Hepatocyte (in vitro differentiated cells): ENCODE measurements at regions not wholly inside any gene's neighbourhood (a gene's known extent, or its start where the extent isn't known, plus 50 kb on each side); places are given as distances from the start of the nearest gene placed in this dataset.

Source experiments
- EZH2 ChIP-seq: fragments of 200-600 bp; sonication (generic); IDR thresholded peaks from 2 replicates; pipeline ENCODE4 v1.6.1; 2016; ENCODE audit warnings: antibody characterized with exemption, mild to moderate bottlenecking, borderline replicate concordance
- EZH2phosphoT487 ChIP-seq: fragments of 200-600 bp; sonication (generic); IDR thresholded peaks from one replicate; pipeline ENCODE4 v1.6.1; 2018; ENCODE audit warnings: antibody characterized with exemption, mild to moderate bottlenecking, low read depth, moderate library complexity; ENCODE audit not compliant: unreplicated experiment, severe bottlenecking
- TF ChIP-seq, protein P1 (sequence below): fragments of 200-600 bp; sonication (generic); IDR thresholded peaks from 2 replicates; pipeline ENCODE4 v1.5.1; 2016; ENCODE audit warnings: antibody characterized with exemption, mild to moderate bottlenecking; ENCODE audit not compliant: poor library complexity

DNA sequence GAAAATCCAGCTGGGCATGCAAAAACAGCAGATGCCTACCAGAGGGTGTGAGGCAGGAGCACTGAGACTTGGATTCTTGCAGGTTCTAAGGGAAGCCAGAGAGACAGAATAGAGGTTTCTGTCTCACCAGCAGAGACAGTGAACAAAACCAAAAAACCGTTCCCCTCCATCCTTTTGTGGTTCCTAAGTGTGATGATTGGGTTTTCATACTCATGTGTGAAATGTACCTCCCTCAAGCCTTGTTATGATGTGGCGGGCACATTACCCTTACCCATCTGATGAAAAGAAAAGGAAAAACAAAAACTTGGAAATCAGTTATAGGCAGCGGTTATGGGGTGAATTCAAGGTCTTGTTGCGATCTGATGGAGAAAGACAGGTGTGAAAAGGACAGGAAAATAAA, 172.6 kb upstream of the CDH13 start:
- TF ChIP-seq, protein P1, sequence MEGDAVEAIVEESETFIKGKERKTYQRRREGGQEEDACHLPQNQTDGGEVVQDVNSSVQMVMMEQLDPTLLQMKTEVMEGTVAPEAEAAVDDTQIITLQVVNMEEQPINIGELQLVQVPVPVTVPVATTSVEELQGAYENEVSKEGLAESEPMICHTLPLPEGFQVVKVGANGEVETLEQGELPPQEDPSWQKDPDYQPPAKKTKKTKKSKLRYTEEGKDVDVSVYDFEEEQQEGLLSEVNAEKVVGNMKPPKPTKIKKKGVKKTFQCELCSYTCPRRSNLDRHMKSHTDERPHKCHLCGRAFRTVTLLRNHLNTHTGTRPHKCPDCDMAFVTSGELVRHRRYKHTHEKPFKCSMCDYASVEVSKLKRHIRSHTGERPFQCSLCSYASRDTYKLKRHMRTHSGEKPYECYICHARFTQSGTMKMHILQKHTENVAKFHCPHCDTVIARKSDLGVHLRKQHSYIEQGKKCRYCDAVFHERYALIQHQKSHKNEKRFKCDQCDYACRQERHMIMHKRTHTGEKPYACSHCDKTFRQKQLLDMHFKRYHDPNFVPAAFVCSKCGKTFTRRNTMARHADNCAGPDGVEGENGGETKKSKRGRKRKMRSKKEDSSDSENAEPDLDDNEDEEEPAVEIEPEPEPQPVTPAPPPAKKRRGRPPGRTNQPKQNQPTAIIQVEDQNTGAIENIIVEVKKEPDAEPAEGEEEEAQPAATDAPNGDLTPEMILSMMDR = no peak
- no peak for TF ChIP-seq EZH2
- no peak for TF ChIP-seq EZH2phosphoT487
